ENCODE measurements at regions not wholly inside any gene's neighbourhood (a gene's known extent, or its start where the extent isn't known, plus 50 kb on each side); places are given as distances from the start of the nearest gene placed in this dataset.
A peak's percentile ranks its signal among the peaks of the same experiment; 100 is the strongest.

DNA sequence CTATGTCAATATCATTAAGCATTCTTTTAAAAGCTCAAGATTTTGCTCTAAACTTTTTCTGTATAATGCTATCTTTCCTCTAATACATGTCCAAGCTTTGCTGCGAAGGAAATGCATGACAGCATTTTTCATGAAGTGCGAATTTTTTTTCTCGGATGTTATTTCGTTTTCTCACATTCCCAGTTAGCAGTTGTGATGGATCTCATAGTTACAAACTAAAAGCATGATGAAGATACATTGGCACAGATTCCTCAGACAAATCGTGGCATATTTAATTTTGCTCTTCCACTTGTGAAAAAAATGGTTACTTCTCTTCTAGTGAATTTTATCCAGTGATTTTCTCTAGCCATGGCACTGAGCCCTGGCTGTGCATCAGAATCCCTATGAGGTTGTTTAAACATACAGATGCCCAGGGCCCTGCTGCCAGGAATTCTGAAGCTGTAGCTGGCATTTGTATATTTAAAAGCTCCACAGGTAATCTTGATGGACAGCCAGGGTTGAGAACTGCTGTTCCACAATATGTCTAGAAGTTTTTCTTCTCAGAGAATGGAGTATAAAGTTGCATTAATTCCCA, 299.8 kb upstream of the NEBL start:
- no peak for DNase-seq

GRCh38 chr10:21195252-21195651, 298.1 kb upstream of the NEBL start:
- no peak for DNase-seq

DNA sequence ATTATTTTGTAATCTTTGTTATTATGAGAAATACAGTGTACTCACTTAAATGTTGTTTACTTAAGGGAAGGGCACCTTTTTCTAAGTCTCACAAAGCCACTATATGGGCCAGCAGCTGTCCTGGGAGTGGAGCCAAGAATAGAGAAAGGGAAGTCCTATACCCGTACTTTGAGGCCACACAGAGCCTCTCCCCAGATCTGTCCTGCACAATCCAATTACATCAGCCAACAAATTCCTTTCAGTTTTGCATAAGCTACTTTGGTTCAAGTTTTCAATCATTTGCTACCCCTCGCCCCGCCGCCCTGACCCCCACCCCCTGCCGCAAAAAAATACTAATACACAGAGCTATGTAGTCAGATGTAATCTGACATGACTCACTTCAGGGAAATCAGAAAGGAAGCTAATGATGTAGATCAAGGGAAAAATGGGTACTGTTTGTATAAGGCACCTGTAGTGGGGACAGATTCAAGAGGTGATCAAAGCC, 297.4 kb upstream of the NEBL start:
- peak; percentile 64 for DNase-seq

GRCh38 chr10:21193196-21193595, 296.1 kb upstream of the NEBL start:
- no peak for DNase-seq

DNA sequence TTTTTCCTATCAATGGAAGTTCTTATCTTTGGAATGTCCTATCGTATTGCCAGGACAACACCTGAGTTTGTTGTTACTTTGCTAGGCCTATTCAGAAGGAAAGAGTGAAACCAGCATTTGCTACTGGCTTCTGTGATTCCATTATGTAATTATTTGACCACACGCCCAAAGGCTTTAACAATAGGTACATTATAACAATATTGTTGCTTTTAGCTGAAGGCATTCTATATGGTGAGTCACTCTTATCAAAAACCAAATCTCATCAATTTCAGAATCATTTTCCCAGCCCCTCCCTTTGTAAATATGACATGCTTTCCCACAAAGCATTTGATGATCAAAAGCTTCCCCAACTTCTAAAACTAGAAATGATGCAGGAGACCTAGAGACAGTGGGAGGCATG, 294.4 kb upstream of the NEBL start:
- no peak for DNase-seq

DNA sequence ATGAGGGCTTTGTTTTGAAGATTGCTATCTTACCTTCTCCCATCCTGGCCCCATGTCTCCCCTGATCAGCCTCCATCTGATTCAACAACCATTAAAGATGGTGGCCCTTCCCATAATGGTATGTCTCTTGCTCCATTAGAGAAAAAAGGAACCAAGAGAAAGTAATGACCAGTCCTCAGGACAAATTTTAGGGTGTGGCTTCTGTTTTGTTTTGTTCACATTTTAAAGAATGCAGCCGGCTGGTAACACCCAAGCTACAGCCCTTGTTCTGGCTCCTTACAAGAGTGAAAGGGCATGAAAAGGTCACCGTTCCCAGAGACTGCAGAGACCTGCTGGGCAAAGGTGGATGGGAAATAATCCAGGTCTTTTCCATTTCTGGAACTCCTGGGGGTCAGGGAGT, 287.9 kb upstream of the NEBL start:
- peak; percentile 15 for DNase-seq

- DNase-seq: no peak
These were observed 287.1 kb upstream of the NEBL start for GRCh38 chr10:21184216-21184615.

- no peak for DNase-seq
These were observed 285.9 kb upstream of the NEBL start for GRCh38 chr10:21183025-21183424.

DNA sequence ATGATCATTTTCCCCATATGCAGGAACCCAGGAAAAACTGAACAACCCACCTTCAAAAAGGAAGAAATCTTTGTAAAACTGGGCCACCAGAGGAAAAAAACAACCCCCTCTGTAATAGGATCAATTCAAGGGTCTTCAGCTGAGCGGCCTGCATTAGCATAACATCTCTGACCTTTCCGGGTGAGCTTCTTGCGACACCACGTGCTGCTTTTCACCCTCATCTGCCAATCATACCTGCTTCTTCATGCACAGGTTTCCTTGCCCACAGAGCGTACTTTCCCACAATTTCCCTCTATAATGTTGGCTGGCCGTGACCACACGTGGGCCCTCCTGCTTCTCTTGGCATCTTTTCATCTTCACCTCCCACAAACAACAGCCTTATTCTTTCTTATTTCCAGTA, 284.3 kb upstream of the NEBL start:
- DNase-seq: no peak

- DNase-seq: no peak
These were observed 283.5 kb upstream of the NEBL start for GRCh38 chr10:21180604-21181003.

DNA sequence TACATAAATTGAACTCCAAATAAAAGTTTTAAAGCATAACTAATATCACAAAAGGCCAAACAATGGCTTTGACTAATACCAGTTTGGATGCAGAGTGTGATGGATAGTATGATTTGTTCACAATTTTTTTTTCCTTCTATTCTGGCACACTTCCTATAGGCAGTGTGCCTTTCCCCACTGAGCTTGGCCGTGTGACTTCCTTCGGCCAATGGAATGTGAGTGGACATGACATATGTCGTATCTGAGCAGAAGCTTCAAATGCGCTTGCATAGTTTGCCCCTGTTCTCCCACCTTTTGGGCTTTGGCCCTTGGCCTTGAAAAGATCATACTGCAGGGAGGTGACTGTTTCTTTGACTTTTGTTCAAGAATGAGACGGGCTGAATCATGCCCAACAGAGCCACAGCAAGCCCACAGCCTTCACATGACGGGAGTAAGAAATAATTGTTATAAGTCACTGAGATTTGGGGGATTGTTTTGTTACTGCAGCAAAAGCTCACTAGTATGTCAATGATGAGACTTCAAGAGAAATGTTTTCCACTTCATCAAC, 279.9 kb upstream of the NEBL start:
- no peak for DNase-seq

DNA sequence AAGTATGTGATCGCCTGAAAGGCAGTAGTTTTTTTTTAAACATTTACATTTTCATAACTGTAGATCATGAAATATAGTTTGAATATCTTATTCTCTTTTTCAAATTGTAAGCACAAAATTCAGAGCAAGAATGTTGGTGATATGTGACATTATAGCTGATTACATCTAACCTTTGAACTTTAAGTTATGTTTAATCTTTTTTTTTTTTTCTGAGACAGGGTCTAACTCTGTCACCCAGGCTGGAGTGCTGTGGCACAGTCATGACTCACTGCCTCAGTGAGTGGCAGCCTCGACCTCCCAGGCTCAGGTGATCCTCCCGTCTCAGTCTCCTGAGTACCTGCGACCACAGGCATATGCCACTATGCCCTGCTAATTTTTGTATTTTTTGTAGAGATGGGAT, 278.7 kb upstream of the NEBL start:
- DNase-seq: no peak

GRCh38 chr10:21174715-21175495, 277.8 kb upstream of the NEBL start:
- DNase-seq: no peak

- DNase-seq: no peak
These were observed 276.9 kb upstream of the NEBL start for GRCh38 chr10:21173802-21174714.

DNA sequence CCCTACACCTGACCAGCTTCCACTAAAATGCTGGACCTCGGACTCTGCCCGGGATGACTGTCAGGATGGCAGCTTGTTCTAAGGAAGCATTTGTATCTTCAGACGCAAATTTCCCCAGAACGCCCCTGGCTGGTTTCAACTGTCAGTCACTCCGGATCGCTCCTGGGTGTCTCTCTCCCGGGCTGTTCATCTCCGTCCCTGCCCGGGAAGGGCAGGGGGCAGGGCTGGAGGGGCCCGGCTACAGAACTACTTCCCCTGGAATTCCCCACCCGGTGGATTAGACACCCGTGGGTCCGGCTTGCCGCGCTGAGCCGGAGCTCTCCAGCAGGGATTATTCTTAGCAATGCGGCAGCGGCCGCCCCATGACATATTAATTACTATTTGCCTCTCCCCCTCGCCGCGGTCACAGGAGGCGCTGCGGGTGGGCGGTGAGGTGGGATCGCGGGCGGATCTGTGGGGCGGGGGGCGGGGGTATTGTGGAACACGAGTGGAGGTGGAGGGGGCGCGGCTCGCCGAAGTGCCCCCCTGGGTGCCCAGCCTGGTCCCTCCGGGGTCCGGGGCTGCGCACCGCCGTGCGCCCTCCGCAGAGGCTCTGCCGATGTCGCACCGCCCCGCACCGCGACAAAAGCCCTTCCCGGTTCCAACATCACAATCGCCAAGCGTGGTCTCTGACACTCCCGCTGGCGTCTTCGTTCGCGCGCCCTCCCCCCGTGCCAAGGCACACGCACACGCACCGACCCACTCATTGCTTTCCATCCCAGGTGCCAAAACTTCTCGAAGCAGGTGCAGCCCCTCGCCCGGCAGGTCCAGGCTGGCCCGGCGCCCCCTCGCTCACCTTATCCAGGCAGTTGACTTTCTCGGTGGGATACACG, 276.1 kb upstream of the NEBL start:
- no peak for DNase-seq

- no peak for DNase-seq
These were observed 275.4 kb upstream of the NEBL start for GRCh38 chr10:21172542-21172929.

DNA sequence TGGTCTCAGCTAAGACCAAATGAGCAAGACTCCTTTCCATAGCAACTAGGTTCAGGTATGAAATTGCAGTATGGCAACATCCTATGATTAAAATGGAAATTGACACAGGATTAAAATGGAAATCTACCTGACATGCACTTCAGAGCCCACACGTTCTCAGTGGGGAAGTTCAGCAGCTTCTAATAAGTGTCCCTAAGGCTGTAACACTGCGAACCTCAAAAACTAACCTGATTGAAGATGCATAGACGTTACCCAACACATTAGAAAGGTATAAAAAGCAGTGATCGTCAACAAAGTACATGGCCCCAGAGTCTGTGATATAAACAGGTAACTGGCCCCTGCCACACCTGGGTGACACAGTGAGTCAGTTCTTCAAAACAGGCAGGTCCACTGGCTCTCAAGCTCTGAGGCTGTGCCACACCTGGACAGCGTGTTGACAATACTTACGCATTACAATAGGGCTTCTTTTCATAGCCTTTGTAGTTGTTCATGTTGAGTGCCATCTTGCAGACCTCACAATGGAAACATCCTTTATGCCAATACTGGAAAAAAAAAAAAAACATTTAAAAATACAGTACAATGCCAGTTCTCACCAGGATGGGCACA, 274.9 kb upstream of the NEBL start:
- DNase-seq: no peak

GRCh38 chr10:21171197-21171935, 274.3 kb upstream of the NEBL start:
- no peak for DNase-seq

DNA sequence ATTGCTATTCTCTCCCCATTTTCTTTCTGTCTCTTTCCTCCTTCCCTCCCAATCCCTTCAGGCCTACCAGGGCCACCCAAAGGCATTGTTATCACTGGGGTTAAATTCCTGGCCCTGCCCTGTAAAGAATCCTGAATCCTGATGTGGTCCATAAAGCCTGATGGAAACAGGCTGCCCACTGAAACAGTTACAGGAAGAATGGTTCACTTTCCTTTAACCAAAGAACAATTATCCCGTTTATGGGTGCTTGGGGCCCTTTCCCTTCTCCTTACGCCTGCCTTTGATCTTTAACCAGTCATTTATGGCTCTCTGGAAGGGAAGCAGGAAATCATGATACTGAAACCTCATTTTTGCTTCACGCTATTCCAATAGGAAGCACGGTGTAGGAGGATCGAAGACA, 273.1 kb upstream of the NEBL start:
- DNase-seq: no peak

DNA sequence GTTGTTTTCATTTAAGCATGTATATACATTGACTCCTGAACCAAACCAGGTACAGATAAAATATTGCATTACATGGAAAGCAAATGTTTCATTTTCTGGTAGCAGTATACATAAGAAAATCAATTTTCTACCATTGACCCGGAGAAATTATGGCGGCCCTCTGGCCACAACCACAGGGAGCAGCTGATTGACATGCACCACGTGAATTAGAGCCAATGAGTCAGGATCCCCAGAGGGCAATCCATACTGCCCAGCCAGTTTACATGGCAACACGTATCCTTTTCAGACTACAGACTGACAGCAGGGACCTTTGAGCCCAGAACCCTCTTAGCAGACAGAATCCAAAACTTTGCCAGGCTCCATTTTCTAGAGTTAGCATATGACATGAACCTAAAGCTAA, 272.2 kb upstream of the NEBL start:
- DNase-seq: no peak
